ENCODE measurements at regions not wholly inside any gene's neighbourhood (a gene's known extent, or its start where the extent isn't known, plus 50 kb on each side); places are given as distances from the start of the nearest gene placed in this dataset.

- TF ChIP-seq CTCF (IDR thresholded peaks at IDR 0.05) = no peak
- TF ChIP-seq POLR2A (IDR thresholded peaks at IDR 0.05) = no peak
These were observed 1028.5 kb downstream of the CDH18 start for GRCh38 chr5:18959535-18959934.

All from uterus (tissue), 2 donors.